ENCODE measurements at regions not wholly inside any gene's neighbourhood (a gene's known extent, or its start where the extent isn't known, plus 50 kb on each side); places are given as distances from the start of the nearest gene placed in this dataset.

- no peak for TF ChIP-seq TAF1 (IDR thresholded peaks at IDR 0.05; ENCODE audit: borderline replicate concordance, insufficient read depth, low read length)
- no peak for TF ChIP-seq POLR2AphosphoS5 (IDR thresholded peaks at IDR 0.05; ENCODE audit: low read depth, low read length)
These were observed 95.4 kb upstream of the PITRM1 start for GRCh38 chr10:3268025-3268424.

GRCh38 chr10:3265088-3265487 lies 92.5 kb upstream of the PITRM1 start:
- TF ChIP-seq REST (IDR thresholded peaks at IDR 0.05; ENCODE audit: insufficient read depth in 1 of 2, low read depth in 2 of 2, low read length in 2 of 2) (no peak), TAF1 (IDR thresholded peaks at IDR 0.05; ENCODE audit: borderline replicate concordance, insufficient read depth, low read length) (no peak), POLR2AphosphoS5 (IDR thresholded peaks at IDR 0.05; ENCODE audit: low read depth, low read length) (no peak), SIN3A (IDR thresholded peaks at IDR 0.05; ENCODE audit: borderline replicate concordance, insufficient read depth, low read length) (no peak), FOXP2 (optimal IDR thresholded peaks at IDR 0.05; ENCODE audit: borderline replicate concordance, extremely low read depth, extremely low read length, insufficient read depth) (no peak)

- TF ChIP-seq REST (IDR thresholded peaks at IDR 0.05; ENCODE audit: insufficient read depth in 1 of 2, low read depth in 2 of 2, low read length in 2 of 2) (no peak), SIN3A (IDR thresholded peaks at IDR 0.05; ENCODE audit: borderline replicate concordance, insufficient read depth, low read length) (no peak), FOXP2 (optimal IDR thresholded peaks at IDR 0.05; ENCODE audit: borderline replicate concordance, extremely low read depth, extremely low read length, insufficient read depth) (no peak), TAF1 (IDR thresholded peaks at IDR 0.05; ENCODE audit: borderline replicate concordance, insufficient read depth, low read length) (no peak), POLR2AphosphoS5 (IDR thresholded peaks at IDR 0.05; ENCODE audit: low read depth, low read length) (no peak)
These were observed 91.7 kb upstream of the PITRM1 start for GRCh38 chr10:3264161-3264761.

- no peak for TF ChIP-seq REST (IDR thresholded peaks at IDR 0.05; ENCODE audit: insufficient read depth in 1 of 2, low read depth in 2 of 2, low read length in 2 of 2)
- TF ChIP-seq FOXP2 (optimal IDR thresholded peaks at IDR 0.05; ENCODE audit: borderline replicate concordance, extremely low read depth, extremely low read length, insufficient read depth) = no peak
- no peak for TF ChIP-seq TAF1 (IDR thresholded peaks at IDR 0.05; ENCODE audit: borderline replicate concordance, insufficient read depth, low read length)
- no peak for TF ChIP-seq SIN3A (IDR thresholded peaks at IDR 0.05; ENCODE audit: borderline replicate concordance, insufficient read depth, low read length)
- TF ChIP-seq POLR2AphosphoS5 (IDR thresholded peaks at IDR 0.05; ENCODE audit: low read depth, low read length) = no peak
These were observed 91.2 kb upstream of the PITRM1 start for GRCh38 chr10:3263747-3264146.

GRCh38 chr10:3263082-3263481 lies 90.5 kb upstream of the PITRM1 start:
- TF ChIP-seq POLR2AphosphoS5 (IDR thresholded peaks at IDR 0.05; ENCODE audit: low read depth, low read length) (no peak), SIN3A (IDR thresholded peaks at IDR 0.05; ENCODE audit: borderline replicate concordance, insufficient read depth, low read length) (no peak), FOXP2 (optimal IDR thresholded peaks at IDR 0.05; ENCODE audit: borderline replicate concordance, extremely low read depth, extremely low read length, insufficient read depth) (no peak)

GRCh38 chr10:3261921-3262320 lies 89.3 kb upstream of the PITRM1 start:
- TF ChIP-seq TAF1 (IDR thresholded peaks at IDR 0.05; ENCODE audit: borderline replicate concordance, insufficient read depth, low read length) (no peak), FOXP2 (optimal IDR thresholded peaks at IDR 0.05; ENCODE audit: borderline replicate concordance, extremely low read depth, extremely low read length, insufficient read depth) (no peak), SIN3A (IDR thresholded peaks at IDR 0.05; ENCODE audit: borderline replicate concordance, insufficient read depth, low read length) (no peak), REST (IDR thresholded peaks at IDR 0.05; ENCODE audit: insufficient read depth in 1 of 2, low read depth in 2 of 2, low read length in 2 of 2) (no peak), POLR2AphosphoS5 (IDR thresholded peaks at IDR 0.05; ENCODE audit: low read depth, low read length) (no peak)
